Large intestine (tissue), 3 donors: ENCODE measurements at regions not wholly inside any gene's neighbourhood (a gene's known extent, or its start where the extent isn't known, plus 50 kb on each side); places are given as distances from the start of the nearest gene placed in this dataset.

Source experiments
- DNase-seq, 2 donors: peaks; one replicate each; pipeline versions ENCODE4 v3.0.0 to v3.0.0-alpha.2; 2013
- H3K27ac ChIP-seq: one replicate; pipeline ENCODE4 v1.5.1; 2013; ENCODE audit warnings: low read length
- H3K27me3 ChIP-seq: 2 replicates; pipeline ENCODE4 v1.6.1; 2013; ENCODE audit warnings: low read length; ENCODE audit not compliant: control insufficient read depth, insufficient read depth
- H3K36me3 ChIP-seq: 2 replicates; pipeline ENCODE4 v1.6.1; 2013; ENCODE audit warnings: low read length; ENCODE audit not compliant: control insufficient read depth, insufficient read depth
- H3K4me1 ChIP-seq: one replicate; pipeline ENCODE4 v1.6.1; 2013; ENCODE audit warnings: low read length; ENCODE audit not compliant: control insufficient read depth, insufficient read depth
- H3K4me3 ChIP-seq: one replicate; pipeline ENCODE4 v1.5.1; 2013; ENCODE audit warnings: low read length
- H3K9me3 ChIP-seq: one replicate; pipeline ENCODE4 v1.6.1; 2013; ENCODE audit warnings: mild to moderate bottlenecking, low read depth, low read length, moderate library complexity; ENCODE audit not compliant: control insufficient read depth
- WGBS: methylation state at CpG from one replicate; pipeline ENCODE4 v1.1.5; 2013; ENCODE audit warnings: low lambda C conversion rate; ENCODE audit not compliant: insufficient coverage; 5-methylcytosine and 5-hydroxymethylcytosine counted together

DNA sequence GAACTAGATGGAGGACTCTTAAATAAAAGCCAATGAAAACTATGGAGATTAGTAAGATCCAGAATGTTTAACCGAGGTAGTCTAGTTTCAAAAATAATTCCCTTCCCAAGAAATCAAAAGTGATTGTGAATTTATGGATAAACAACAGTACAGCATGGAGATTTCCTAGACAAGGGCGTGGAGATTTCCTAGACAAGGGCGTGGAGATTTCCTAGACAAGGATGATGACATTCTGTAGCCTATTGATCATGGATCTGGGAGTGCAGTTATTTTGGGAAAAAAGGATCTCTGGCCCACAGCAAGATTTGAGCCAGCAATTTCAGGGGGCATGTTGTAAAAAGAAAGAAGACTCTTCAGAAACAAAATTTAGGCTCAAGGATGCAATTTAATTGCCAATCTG is 175.3 kb downstream of the RAP2B start:
- 93% methylated on average over 3 of the region's 3 CpGs for whole genome bisulfite sequencing
- DNase-seq = no peak

DNA sequence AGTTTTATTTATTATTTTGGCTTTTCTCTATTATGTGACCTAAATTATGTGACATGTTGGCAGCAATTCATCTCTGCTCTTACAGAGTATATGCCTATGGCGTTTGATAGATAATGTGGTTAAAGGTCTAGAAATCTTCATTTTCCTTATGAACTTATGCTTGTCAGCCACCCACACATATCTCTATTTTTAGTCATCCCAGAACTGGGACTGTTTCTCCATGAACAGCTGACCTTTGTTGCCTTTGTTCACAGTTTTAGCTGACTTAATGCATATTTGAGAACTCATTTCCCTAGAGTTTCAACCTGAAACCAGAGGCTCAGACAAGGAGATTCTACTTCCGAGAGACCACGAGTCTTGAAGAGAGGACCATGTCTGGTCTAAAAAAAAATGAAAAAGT is 176.5 kb downstream of the RAP2B start:
- no peaks in the 10 kb centered on the region for H3K9me3 ChIP-seq
- no peaks in the 10 kb centered on the region for H3K36me3 ChIP-seq
- no peaks in the 10 kb centered on the region for H3K4me1 ChIP-seq
- no peak for DNase-seq
- H3K27me3 ChIP-seq = no peaks in the 10 kb centered on the region
- no CpG with 5 or more reads among the region's 3 CpGs for WGBS
- H3K4me3 ChIP-seq = no peak overlapping the region
- no peak overlapping the region for H3K27ac ChIP-seq

More for the DNA sequence above, 175.3 kb downstream of the RAP2B start:
- Histone ChIP-seq H3K27ac (no peak overlapping the region), H3K4me3 (no peak overlapping the region), H3K36me3 (no peaks in the 10 kb centered on the region), H3K4me1 (no peaks in the 10 kb centered on the region), H3K9me3 (no peaks in the 10 kb centered on the region), H3K27me3 (no peaks in the 10 kb centered on the region)

DNA sequence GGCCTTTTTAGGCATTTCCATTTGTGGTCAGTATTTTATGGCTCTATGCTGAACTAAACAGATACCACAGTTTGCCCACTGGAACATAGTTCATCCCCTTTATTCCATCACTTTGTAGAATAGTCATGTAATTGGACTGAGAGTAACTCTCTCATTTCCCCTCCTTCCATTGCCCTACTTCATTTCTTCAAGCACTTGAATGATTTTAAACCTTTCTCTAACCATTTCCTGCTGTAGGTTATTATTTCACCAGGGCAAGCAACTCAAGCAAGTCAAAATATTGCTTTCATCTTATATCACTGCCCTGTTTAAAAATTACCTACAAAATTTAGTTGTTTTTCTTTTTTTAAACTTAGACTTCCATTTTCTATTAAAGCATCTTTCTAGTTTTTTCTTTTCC is 177.0 kb downstream of the RAP2B start:
- no peak overlapping the region for H3K4me3 ChIP-seq
- H3K9me3 ChIP-seq = no peaks in the 10 kb centered on the region
- H3K27me3 ChIP-seq = no peaks in the 10 kb centered on the region
- H3K36me3 ChIP-seq = no peaks in the 10 kb centered on the region
- no peak overlapping the region for H3K27ac ChIP-seq
- H3K4me1 ChIP-seq = no peaks in the 10 kb centered on the region
- DNase-seq = no peak

DNA sequence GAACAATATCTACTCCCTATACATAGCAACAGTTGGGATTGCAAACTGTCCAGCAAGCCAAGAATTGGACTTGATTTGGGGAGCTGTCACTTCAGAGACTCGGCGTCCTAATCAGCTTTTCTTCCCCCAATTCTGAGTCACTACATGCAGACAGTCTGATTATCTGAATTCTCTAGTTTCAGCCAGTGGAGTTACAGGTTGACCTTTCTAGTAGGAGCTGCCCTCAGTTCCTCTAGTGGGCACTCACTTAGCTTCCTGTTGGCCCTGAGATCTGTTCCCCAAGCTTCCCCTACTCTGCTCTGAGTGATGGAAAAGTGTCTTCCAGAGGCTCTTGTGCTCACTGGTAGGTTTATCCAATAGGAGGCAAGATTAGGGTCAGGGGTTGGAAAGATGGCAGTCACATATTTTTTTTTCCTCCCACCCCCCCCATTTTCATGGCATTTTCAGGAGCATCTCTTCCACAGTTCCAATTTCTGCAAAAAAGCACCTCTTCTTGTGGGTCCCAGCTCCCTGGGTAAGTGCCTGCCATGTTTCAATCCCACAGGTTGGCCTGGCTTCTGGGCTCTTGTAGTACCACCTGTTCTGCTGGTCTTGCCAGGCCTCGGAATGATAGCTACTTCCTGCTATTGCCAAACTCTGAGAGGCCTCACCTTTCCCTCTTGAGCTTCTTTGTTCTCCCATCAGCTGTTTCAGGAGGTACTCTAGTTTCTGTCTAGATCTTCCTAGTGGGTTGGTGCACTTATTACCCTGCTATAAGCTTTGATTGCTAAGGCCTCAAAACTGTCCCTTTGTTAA is 182.2 kb downstream of the RAP2B start:
- Histone ChIP-seq H3K4me3 (no peak overlapping the region), H3K27me3 (no peaks in the 10 kb centered on the region), H3K9me3 (no peaks in the 10 kb centered on the region), H3K27ac (no peak overlapping the region), H3K36me3 (no peaks in the 10 kb centered on the region), H3K4me1 (no peaks in the 10 kb centered on the region)
- DNase-seq = no peak
- WGBS = no CpG with 5 or more reads among the region's 3 CpGs

DNA sequence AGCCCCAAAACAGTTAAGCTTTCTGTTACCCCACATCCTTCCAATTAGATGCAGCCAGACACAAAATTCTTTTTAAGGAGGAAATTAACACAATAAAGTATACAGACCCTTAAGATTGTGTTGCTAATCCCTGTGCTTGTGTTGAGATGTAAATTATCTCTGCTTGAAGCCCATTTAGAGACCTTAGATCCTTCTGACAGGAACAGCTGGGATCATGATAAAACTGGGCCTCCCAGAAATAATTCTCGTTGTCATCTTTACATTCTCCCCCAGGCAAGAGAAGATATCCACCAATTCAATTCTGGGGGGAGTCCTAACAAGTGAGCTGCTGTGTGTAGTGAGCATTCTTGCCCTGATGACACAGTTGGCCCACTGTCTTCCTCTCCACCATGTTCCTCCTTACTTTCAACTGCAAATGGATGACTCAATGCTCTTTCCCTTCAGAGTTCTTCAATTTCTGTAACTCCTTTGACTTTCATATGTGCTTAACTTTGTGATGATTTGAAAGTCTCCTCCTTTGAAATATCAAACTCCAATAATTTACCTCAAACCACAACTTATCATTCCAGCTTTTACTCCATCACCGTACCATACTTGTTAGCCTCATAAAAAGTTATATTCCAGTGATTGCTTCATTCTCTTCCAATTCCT is 186.6 kb downstream of the RAP2B start:
- DNase-seq = no peak
- no peaks in the 10 kb centered on the region for H3K36me3 ChIP-seq
- no peak overlapping the region for H3K27ac ChIP-seq
- no peak overlapping the region for H3K4me3 ChIP-seq
- 100% methylated on average over 1 of the region's 2 CpGs for WGBS
- no peaks in the 10 kb centered on the region for H3K4me1 ChIP-seq
- no peaks in the 10 kb centered on the region for H3K9me3 ChIP-seq
- H3K27me3 ChIP-seq = no peaks in the 10 kb centered on the region

GRCh38 chr3:153349108-153349499 is 187.1 kb downstream of the RAP2B start:
- H3K9me3 ChIP-seq = no peaks in the 10 kb centered on the region
- DNase-seq = no peak
- no peaks in the 10 kb centered on the region for H3K36me3 ChIP-seq
- WGBS = 91% methylated on average over 1 of the region's 1 CpG
- H3K4me1 ChIP-seq = no peaks in the 10 kb centered on the region
- H3K4me3 ChIP-seq = no peak overlapping the region
- H3K27ac ChIP-seq = no peak overlapping the region
- no peaks in the 10 kb centered on the region for H3K27me3 ChIP-seq

- H3K9me3 ChIP-seq = no peaks in the 10 kb centered on the region
- H3K36me3 ChIP-seq = no peaks in the 10 kb centered on the region
- no peaks in the 10 kb centered on the region for H3K4me1 ChIP-seq
- H3K27ac ChIP-seq = no peak overlapping the region
- WGBS = 60% methylated on average over 1 of the region's 2 CpGs
- no peaks in the 10 kb centered on the region for H3K27me3 ChIP-seq
- DNase-seq = no peak
- no peak overlapping the region for H3K4me3 ChIP-seq
Observed at GRCh38 chr3:153350420-153350819, 188.4 kb downstream of the RAP2B start.

GRCh38 chr3:153354641-153355040 is 192.6 kb downstream of the RAP2B start:
- H3K36me3 ChIP-seq = no peaks in the 10 kb centered on the region
- DNase-seq = no peak
- no peak overlapping the region for H3K4me3 ChIP-seq
- H3K27ac ChIP-seq = no peak overlapping the region
- no CpG with 5 or more reads among the region's 1 CpG for WGBS
- H3K27me3 ChIP-seq = no peaks in the 10 kb centered on the region
- no peaks in the 10 kb centered on the region for H3K9me3 ChIP-seq
- no peaks in the 10 kb centered on the region for H3K4me1 ChIP-seq

DNA sequence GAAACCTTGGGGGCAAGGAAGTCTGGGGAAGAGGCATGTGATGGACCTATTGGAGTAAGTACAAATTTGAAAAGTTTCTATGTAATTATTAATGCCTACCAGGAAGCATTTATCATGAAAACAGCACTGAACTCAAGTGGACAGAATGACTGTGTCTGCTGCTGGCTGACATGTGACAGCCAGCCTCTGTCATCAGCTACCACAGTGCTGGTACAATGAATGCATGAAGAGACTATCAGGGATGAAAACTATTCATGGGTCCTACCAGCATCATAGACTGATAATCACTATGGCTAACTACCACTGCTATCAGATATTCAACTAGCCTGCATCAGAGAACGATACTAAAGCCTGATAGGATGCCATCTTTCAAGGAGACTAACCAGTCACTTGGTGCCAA is 193.5 kb downstream of the RAP2B start:
- DNase-seq = no peak

GRCh38 chr3:153356908-153357307 is 194.9 kb downstream of the RAP2B start:
- DNase-seq = no peak
- H3K27ac ChIP-seq = no peak overlapping the region
- no peaks in the 10 kb centered on the region for H3K4me1 ChIP-seq
- no CpG with 5 or more reads among the region's 2 CpGs for WGBS
- H3K27me3 ChIP-seq = no peaks in the 10 kb centered on the region
- no peaks in the 10 kb centered on the region for H3K9me3 ChIP-seq
- H3K36me3 ChIP-seq = no peaks in the 10 kb centered on the region
- no peak overlapping the region for H3K4me3 ChIP-seq

More for the DNA sequence above, 193.5 kb downstream of the RAP2B start:
- no peaks in the 10 kb centered on the region for H3K36me3 ChIP-seq
- H3K4me1 ChIP-seq = no peaks in the 10 kb centered on the region
- no CpG with 5 or more reads among the region's 1 CpG for WGBS
- no peaks in the 10 kb centered on the region for H3K9me3 ChIP-seq
- no peak overlapping the region for H3K27ac ChIP-seq
- H3K4me3 ChIP-seq = no peak overlapping the region
- no peaks in the 10 kb centered on the region for H3K27me3 ChIP-seq

- Histone ChIP-seq H3K27me3 (no peaks in the 10 kb centered on the region), H3K9me3 (no peaks in the 10 kb centered on the region), H3K4me3 (no peak overlapping the region), H3K4me1 (no peaks in the 10 kb centered on the region), H3K27ac (no peak overlapping the region), H3K36me3 (no peaks in the 10 kb centered on the region)
- no peak for DNase-seq
- WGBS = no CpG with 5 or more reads among the region's 2 CpGs
Observed at GRCh38 chr3:153357436-153357835, 195.4 kb downstream of the RAP2B start.
